ENCODE measurements at regions not wholly inside any gene's neighbourhood (a gene's known extent, or its start where the extent isn't known, plus 50 kb on each side); places are given as distances from the start of the nearest gene placed in this dataset.

DNA sequence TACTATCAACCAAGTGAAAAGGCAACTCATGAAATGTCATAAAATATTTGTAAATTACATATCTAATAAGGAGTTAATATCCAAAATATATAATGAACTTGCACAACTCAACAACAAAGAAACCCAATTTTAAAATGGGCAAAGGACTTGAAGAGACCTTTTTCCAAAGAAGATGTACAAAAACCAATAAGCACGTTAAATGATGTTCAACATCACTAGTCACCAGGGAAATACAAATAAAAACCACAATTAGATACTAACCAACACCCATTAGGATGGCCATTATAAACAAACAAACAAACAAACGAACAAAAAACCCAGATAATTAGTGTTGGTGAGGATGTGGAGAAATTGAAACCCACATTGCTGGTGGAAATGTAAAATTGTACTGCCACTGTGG lies 92.3 kb upstream of the ARID2 start:
- Histone ChIP-seq H3K79me2 (replicated peaks; ENCODE audit: insufficient read depth, low read length) (no peaks in the 10 kb centered on the region), H3K9me2 (ENCODE audit: insufficient read depth, low read length) (no peaks in the 10 kb centered on the region), H3K9ac (ENCODE audit: low read length) (no peak overlapping the region), H3K36me3 (ENCODE audit: insufficient read depth, low read length) (no peaks in the 10 kb centered on the region), H3K4me3 (ENCODE audit: low read length) (no peak overlapping the region), H3K27ac (ENCODE audit: low read length) (no peak overlapping the region), H3K9me3 (ENCODE audit: low read length) (no peaks in the 10 kb centered on the region), H3F3A (ENCODE audit: insufficient read depth, low read length, poor library complexity, severe bottlenecking) (no peaks in the 10 kb centered on the region), H3K27me3 (ENCODE audit: insufficient read depth, low read depth, low read length) (no peaks in the 10 kb centered on the region), H4K20me1 (ENCODE audit: insufficient read depth) (no peaks in the 10 kb centered on the region), H2AFZ (ENCODE audit: low read depth, low read length) (no peak overlapping the region), H3K4me2 (ENCODE audit: low read length) (no peak overlapping the region)
- no peak for TF ChIP-seq MXI1 (conservative IDR thresholded peaks at IDR 0.05; ENCODE audit: poor library complexity, severe bottlenecking)
- TF ChIP-seq RAD21 (conservative IDR thresholded peaks at IDR 0.05) = no peak
- no peak for TF ChIP-seq SMC3 (conservative IDR thresholded peaks at IDR 0.05; ENCODE audit: poor library complexity)

DNA sequence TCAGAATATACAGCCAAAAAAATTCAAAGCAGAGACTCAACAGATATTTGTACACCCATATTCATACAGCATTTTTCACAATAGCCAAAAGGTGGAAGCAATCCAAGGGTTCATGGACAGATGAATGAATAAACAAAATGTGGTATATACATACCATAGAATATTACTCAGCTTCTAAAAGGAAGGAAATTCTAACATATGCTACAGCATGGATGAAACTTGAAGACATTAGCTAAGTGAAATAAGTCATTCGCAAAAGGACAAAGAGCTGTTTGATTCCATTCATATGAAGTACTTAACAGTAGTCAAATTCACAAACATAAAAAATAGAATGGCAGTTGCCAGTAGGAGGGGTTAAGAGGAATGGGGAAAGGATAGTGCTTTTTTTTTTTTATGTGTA lies 91.8 kb upstream of the ARID2 start:
- no peak overlapping the region for H3K4me2 ChIP-seq (ENCODE audit: low read length)

DNA sequence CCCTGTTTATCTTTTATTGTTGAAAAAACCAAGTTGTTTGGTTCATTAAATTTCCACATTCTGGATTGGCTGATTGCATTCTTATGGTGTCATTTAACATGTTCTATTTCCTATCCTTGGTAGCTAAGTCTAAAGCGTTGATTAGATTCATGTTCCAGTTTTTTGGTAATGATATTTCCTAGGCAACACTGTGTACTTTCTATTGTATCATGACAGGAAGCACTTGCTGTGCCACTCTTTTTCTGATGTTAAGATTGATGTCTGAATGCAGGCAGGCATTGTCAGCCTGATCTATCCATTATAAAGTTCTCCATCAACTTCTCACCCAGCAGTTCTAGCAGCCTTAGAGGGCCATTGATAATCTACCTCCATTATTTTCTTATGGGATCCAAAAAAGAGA lies 91.1 kb upstream of the ARID2 start:
- no peaks in the 10 kb centered on the region for H4K20me1 ChIP-seq (ENCODE audit: insufficient read depth)
- no peaks in the 10 kb centered on the region for H3K9me2 ChIP-seq (ENCODE audit: insufficient read depth, low read length)
- H3K27me3 ChIP-seq (ENCODE audit: insufficient read depth, low read depth, low read length) = no peaks in the 10 kb centered on the region
- no peak overlapping the region for H3K9ac ChIP-seq (ENCODE audit: low read length)
- H3K4me3 ChIP-seq (ENCODE audit: low read length) = no peak overlapping the region
- H3K27ac ChIP-seq (ENCODE audit: low read length) = no peak overlapping the region
- no peak overlapping the region for H3K4me2 ChIP-seq (ENCODE audit: low read length)
- H3F3A ChIP-seq (ENCODE audit: insufficient read depth, low read length, poor library complexity, severe bottlenecking) = no peaks in the 10 kb centered on the region
- no peaks in the 10 kb centered on the region for H3K9me3 ChIP-seq (ENCODE audit: low read length)
- TF ChIP-seq SMC3 (conservative IDR thresholded peaks at IDR 0.05; ENCODE audit: poor library complexity) = no peak
- TF ChIP-seq MXI1 (conservative IDR thresholded peaks at IDR 0.05; ENCODE audit: poor library complexity, severe bottlenecking) = no peak
- TF ChIP-seq, protein P1, sequence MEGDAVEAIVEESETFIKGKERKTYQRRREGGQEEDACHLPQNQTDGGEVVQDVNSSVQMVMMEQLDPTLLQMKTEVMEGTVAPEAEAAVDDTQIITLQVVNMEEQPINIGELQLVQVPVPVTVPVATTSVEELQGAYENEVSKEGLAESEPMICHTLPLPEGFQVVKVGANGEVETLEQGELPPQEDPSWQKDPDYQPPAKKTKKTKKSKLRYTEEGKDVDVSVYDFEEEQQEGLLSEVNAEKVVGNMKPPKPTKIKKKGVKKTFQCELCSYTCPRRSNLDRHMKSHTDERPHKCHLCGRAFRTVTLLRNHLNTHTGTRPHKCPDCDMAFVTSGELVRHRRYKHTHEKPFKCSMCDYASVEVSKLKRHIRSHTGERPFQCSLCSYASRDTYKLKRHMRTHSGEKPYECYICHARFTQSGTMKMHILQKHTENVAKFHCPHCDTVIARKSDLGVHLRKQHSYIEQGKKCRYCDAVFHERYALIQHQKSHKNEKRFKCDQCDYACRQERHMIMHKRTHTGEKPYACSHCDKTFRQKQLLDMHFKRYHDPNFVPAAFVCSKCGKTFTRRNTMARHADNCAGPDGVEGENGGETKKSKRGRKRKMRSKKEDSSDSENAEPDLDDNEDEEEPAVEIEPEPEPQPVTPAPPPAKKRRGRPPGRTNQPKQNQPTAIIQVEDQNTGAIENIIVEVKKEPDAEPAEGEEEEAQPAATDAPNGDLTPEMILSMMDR (IDR thresholded peaks at IDR 0.05; ENCODE audit: poor library complexity, severe bottlenecking) = no peak
- no peak for TF ChIP-seq EZH2 (IDR thresholded peaks at IDR 0.05; ENCODE audit: borderline replicate concordance, insufficient read depth, low read length, poor library complexity, severe bottlenecking)
- no peak for TF ChIP-seq TAF1 (IDR thresholded peaks at IDR 0.05; ENCODE audit: low read depth)
- TF ChIP-seq, protein P2, sequence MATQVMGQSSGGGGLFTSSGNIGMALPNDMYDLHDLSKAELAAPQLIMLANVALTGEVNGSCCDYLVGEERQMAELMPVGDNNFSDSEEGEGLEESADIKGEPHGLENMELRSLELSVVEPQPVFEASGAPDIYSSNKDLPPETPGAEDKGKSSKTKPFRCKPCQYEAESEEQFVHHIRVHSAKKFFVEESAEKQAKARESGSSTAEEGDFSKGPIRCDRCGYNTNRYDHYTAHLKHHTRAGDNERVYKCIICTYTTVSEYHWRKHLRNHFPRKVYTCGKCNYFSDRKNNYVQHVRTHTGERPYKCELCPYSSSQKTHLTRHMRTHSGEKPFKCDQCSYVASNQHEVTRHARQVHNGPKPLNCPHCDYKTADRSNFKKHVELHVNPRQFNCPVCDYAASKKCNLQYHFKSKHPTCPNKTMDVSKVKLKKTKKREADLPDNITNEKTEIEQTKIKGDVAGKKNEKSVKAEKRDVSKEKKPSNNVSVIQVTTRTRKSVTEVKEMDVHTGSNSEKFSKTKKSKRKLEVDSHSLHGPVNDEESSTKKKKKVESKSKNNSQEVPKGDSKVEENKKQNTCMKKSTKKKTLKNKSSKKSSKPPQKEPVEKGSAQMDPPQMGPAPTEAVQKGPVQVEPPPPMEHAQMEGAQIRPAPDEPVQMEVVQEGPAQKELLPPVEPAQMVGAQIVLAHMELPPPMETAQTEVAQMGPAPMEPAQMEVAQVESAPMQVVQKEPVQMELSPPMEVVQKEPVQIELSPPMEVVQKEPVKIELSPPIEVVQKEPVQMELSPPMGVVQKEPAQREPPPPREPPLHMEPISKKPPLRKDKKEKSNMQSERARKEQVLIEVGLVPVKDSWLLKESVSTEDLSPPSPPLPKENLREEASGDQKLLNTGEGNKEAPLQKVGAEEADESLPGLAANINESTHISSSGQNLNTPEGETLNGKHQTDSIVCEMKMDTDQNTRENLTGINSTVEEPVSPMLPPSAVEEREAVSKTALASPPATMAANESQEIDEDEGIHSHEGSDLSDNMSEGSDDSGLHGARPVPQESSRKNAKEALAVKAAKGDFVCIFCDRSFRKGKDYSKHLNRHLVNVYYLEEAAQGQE (IDR thresholded peaks at IDR 0.05; ENCODE audit: borderline replicate concordance) = no peak
- TF ChIP-seq POLR2AphosphoS5 (IDR thresholded peaks at IDR 0.05) = no peak
- TF ChIP-seq EP300 (conservative IDR thresholded peaks at IDR 0.05; ENCODE audit: poor library complexity, severe bottlenecking) = no peak
- TF ChIP-seq RAD21 (conservative IDR thresholded peaks at IDR 0.05) = no peak
- no peak overlapping the region for H2AFZ ChIP-seq (ENCODE audit: low read depth, low read length)
- H3K36me3 ChIP-seq (ENCODE audit: insufficient read depth, low read length) = no peaks in the 10 kb centered on the region
- H3K79me2 ChIP-seq (replicated peaks; ENCODE audit: insufficient read depth, low read length) = no peaks in the 10 kb centered on the region

More for the DNA sequence above, 91.8 kb upstream of the ARID2 start:
- Histone ChIP-seq H3K27ac (ENCODE audit: low read length) (no peak overlapping the region), H3K9me3 (ENCODE audit: low read length) (no peaks in the 10 kb centered on the region), H2AFZ (ENCODE audit: low read depth, low read length) (no peak overlapping the region), H3K36me3 (ENCODE audit: insufficient read depth, low read length) (no peaks in the 10 kb centered on the region), H3F3A (ENCODE audit: insufficient read depth, low read length, poor library complexity, severe bottlenecking) (no peaks in the 10 kb centered on the region), H4K20me1 (ENCODE audit: insufficient read depth) (no peaks in the 10 kb centered on the region), H3K79me2 (replicated peaks; ENCODE audit: insufficient read depth, low read length) (no peaks in the 10 kb centered on the region), H3K9ac (ENCODE audit: low read length) (no peak overlapping the region), H3K27me3 (ENCODE audit: insufficient read depth, low read depth, low read length) (no peaks in the 10 kb centered on the region), H3K4me3 (ENCODE audit: low read length) (no peak overlapping the region), H3K9me2 (ENCODE audit: insufficient read depth, low read length) (no peaks in the 10 kb centered on the region)
- TF ChIP-seq EZH2 (IDR thresholded peaks at IDR 0.05; ENCODE audit: borderline replicate concordance, insufficient read depth, low read length, poor library complexity, severe bottlenecking) (no peak), RAD21 (conservative IDR thresholded peaks at IDR 0.05) (no peak)

Measured in neural cell (in vitro differentiated cells).